GM18499 (cell line): ENCODE measurements at regions not wholly inside any gene's neighbourhood (a gene's known extent, or its start where the extent isn't known, plus 50 kb on each side); places are given as distances from the start of the nearest gene placed in this dataset.

ENCODE experiments used
- ATAC-seq: cut with Tn5 transposase; IDR thresholded peaks from one replicate; pipeline ENCODE4 v1.9.1; 2021; ENCODE audit warnings: moderate number of reproducible peaks; ENCODE audit not compliant: insufficient read depth, unreplicated experiment

DNA sequence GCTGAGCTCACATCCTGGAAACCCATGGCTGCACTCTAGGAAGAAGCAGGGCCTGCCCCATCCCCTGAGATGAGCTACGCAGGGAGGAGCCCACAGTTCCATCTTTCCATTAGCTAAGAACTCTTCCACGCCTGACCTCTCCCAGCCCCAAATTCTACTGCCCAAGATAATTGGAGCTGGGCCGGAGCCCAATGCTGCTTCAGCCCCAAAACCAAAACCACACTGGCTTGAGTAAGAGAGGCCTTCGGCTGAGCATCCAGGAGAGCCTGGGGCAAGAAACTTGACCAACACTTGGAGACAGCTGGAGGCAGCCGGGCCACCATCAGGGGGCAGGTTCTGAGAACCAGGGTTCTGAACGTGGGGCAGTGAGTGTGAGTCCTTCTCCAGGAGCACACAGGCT, 116.1 kb upstream of the ZMIZ1 start:
- ATAC-seq, result no peak

DNA sequence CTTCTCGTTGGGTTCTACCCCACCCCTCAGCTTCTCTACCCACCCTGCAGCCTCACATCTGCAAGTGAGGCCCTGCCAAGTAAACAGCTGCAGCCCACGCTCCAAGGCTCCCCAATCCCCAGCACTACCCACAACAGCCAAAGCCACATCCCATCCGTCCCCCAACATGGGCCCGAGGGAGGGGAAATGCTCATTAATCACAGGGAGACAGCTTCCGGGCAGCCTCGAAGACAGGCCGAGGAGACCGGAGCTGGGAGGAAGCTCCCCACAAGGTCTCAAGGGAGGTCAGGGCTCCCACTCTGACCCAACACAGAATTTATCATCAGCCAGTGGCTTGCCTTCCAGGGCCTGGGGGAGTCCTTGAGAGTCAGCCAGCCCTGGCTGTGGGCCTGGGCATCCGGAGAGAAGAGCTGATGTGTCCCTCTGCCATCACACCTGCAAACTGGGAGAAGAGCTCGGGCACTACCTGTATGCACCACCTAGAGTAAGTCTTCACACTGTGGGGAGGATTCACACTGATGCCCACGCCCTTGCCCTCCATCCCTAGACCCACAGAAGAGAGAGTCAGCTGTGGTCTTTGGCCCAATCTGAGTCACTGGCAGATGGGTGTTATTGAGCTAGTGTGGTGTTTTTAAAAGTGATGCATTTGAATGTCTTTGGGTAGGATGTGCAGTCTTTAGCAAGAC, 115.5 kb upstream of the ZMIZ1 start:
- ATAC-seq, result no peak

DNA sequence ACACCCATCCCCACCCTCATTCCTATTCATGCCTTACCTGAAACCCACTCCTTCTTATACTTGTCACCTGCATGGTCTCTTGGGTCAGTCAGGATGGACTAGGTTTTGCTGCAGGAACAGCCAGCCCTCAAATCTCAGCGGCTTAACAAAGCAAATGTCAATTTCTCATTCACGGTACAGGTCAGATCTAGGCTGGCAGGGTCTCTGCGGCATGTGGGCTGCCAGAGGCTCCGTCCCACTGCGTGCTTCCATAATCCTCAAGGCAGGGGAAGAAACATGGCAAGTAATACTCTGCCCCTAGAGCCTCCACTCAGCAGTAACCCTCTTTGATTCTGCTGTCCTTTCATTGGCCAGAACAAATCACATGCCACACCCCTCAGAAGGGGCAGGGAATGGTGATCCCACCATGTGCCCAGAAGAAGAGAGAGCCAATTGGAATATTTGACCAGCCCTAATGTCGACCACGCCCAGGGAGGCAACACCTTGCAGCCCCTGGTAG, 114.9 kb upstream of the ZMIZ1 start:
- no peak for ATAC-seq

GRCh38 chr10:78954689-78955088, 114.1 kb upstream of the ZMIZ1 start:
- ATAC-seq, result no peak

DNA sequence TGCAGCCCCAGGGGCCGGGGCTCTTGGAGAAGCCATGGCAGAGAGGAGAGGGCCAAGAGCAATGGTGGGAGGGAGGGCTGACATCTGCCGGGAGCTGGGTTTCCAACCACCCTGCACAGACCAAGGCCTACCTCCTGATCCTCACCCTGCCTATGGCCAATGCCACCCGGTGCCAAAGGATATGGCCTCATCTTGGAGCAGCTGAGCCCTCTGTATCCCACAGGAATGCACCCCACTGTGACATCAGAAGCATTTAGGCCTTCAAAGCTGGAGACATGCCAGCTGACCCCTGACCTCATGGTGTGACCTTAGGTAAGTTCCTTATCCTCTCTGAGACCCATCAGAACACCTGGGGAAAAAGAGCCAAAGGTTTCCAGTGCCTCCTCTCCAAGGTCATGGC, 113.6 kb upstream of the ZMIZ1 start:
- ATAC-seq, result no peak

DNA sequence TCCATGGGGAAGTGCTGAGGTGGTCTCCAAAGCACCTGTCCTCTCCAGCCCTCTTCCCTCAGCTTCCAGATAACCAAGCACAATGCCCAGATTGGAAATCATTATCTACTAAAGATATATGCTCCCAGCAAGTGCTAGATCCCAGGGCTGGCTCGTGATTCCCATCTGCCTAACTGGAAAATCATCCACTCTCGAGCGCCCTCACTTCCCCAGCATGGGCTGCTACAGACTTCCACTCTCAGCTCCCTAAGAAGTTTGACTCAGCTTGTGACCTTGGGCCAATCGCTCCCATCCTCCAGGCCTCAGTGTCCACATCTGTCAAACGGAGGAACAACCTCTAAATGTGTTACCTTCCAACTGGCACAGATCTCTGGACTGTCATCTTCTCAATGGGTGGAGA, 112.4 kb upstream of the ZMIZ1 start:
- no peak for ATAC-seq

DNA sequence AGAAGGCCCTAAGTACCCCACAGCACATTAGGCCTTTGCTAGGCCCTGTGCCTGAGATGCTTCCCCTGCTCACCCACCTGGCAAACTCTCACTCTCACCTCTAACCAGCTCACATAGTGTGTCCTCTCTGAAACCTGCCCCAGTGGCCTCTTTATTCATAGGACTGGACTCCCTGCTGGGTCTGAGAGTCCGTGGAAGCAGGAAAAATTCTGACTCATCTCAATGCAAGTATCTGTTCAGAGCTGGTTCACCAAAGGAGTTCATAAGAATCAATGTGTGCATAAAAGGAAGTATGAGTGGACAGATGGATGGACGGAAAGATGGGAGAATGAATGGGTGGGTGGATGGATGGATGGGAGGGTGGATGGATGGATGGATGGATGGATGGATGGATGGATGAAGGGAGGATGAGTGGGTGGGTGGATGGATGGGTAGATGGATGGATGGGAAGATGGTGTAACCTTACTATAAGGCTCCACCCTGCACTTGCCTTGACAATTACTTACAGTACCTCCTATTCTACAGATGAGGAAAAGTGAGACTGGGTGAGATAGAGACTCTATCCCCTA, 111.2 kb upstream of the ZMIZ1 start:
- no peak for ATAC-seq

DNA sequence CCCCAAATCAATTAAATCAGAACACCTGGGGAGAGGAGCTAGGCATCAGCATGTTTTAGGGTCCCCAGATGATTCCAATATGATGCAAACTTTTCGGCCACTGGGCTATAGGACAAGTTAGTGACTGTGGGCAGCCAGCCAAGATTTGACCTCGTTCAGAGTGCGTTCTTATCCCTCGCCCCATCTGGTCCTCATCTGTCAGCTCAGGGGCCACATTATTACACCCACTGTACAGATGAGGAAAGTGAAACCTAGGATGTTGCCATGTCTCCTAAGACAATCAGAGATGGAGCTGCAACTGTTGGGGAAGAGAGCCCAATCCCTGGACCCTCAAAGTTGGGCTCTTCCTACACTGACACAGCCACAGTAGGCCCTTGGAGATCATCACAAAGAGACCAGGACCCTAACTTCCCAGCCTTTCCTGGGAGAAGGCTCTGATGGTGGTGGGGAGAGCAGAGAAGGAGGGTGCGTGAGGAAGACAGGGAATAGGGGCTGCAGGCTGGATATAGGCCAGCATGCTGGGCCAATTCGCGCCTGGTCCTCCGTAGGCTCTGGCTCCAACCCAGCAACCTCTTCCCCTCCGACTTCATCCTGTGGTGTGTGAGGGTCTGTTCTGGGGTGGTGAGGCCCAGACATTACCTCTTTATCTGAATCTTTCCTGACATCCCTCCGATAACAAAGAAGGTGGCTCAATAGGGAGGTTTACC, 109.4 kb upstream of the ZMIZ1 start:
- no peak for ATAC-seq

DNA sequence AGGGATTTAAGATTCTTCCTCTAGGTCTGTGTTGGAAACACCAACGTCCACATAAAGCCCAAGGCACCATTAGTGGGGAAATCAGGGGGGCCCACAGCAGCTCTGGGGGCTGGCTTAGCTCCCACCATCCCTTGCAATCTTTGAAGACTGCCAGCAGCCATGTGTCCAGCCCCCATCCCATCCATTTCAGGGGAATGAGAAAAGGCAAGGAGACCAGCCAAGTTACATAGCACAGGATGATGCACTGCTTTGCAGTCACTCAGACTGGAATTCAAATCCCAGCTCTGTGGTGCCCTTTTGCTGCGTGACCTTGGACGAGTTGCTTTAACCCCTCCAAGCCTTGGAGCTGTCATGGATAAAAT, 108.9 kb upstream of the ZMIZ1 start:
- no peak for ATAC-seq

GRCh38 chr10:78960316-78960800, 108.4 kb upstream of the ZMIZ1 start:
- no peak for ATAC-seq

- ATAC-seq, result no peak
These were observed 107.0 kb upstream of the ZMIZ1 start for GRCh38 chr10:78961760-78962159.

DNA sequence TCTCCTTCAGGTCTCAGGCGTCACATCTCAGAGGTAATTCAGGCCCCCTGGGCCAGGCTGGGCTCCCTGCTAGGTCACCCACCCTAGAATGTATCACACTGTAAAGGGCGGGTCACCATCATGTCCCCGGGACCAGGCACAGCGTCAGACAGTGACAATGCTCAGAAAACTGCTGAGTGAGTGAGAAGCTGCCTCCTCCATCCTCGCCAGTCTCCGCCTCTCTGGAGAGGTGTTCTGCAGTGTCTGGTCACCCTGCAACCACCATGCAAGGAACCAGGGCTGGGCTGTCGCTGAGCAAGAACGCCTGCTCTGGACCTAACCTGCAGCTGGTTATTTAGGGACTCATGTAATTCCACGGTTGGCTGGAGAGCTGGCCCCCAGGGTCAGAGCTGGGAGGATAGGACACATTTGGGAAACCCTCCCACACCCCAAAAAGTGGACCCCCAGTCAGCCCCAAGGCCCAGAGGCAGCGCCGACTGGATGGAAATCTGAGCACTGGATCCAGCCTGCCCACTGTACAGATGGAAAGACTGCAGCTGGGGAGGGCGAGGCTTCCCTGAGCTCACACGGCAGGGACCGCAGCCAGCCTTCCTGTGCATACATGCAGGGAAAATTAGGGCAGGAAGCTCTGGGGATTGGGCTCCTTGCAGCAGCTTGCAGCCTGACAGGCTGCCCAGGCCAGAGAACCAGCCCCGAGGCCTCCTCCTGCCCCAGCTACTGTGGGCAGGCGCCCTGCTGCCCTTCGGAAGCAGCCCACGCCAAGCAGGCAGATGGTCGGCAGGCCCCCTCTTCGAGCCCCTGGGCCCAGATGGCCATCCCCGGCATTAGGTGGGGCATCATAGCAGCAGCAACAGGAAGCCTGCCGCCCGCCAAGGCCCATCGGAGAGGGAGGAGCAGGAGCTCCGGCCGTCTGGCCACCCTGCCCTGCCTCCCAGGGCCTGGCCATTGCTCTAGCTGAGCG, 105.4 kb upstream of the ZMIZ1 start:
- ATAC-seq, result no peak

DNA sequence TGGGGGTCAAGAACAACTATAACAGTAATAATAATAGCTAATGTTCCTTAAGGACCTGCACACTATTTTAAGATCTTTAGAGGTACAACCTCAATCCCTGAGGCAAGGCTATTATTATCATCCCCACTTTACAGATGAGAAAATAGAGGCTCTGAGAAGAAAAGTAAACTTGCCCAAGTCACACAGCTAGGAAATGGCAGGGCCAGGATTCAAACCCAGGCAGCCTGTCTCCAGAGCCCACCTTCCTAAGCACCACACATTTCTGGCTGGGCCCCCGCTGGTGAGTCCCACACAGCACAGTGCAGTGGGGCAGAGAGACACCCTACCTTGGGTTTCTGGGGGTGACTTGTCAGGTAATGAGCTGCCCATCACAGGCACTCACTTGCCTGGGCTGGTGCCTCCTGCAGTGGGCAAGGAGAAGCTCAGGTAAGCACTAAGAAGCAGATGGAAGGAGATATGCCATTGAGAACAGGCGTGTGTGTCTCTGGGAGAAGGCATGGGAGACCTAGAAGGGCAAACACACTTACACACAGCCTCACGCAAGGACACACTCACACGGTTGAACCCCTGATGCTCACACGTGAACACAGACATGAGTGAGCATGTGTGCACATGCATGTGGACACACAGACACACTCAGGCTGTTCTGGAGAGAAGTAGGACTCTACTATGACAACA, 104.4 kb upstream of the ZMIZ1 start:
- no peak for ATAC-seq

- no peak for ATAC-seq
These were observed 103.7 kb upstream of the ZMIZ1 start for GRCh38 chr10:78964952-78965633.

- no peak for ATAC-seq
These were observed 102.5 kb upstream of the ZMIZ1 start for GRCh38 chr10:78966182-78966787.

GRCh38 chr10:78966844-78967488, 101.8 kb upstream of the ZMIZ1 start:
- no peak for ATAC-seq

- no peak for ATAC-seq
These were observed 100.3 kb upstream of the ZMIZ1 start for GRCh38 chr10:78968300-78968942.

GRCh38 chr10:78968943-78969342, 99.8 kb upstream of the ZMIZ1 start:
- no peak for ATAC-seq
